Central memory CD8-positive, alpha-beta T cell (primary cell): ENCODE measurements at regions not wholly inside any gene's neighbourhood (a gene's known extent, or its start where the extent isn't known, plus 50 kb on each side); places are given as distances from the start of the nearest gene placed in this dataset.

Source experiments
- ATAC-seq: fragments of 150-1000 bp; cut with Tn5 transposase; replicated peaks from 2 replicates; pipeline ENCODE4 v1.10.0; 2022; ENCODE audit warnings: mild to moderate bottlenecking, moderate FRiP score, moderate number of reproducible peaks; ENCODE audit not compliant: poor library complexity, severe bottlenecking; ENCODE audit errors: extremely low read depth
- DNase-seq, 2 donors: peaks; one replicate each; pipeline ENCODE4 v3.0.0; 2021; ENCODE audit warnings: low spot score in 2 of 2
- H3K27ac Mint-ChIP-seq: one replicate; pipeline ENCODE4 v1.8.0; 2022; ENCODE audit warnings: low read depth, mild to moderate bottlenecking, moderate library complexity, mixed read lengths
- H3K27me3 Mint-ChIP-seq: one replicate; pipeline ENCODE4 v1.8.0; 2022; ENCODE audit warnings: mixed read lengths
- H3K36me3 Mint-ChIP-seq: one replicate; pipeline ENCODE4 v1.8.0; 2022; ENCODE audit warnings: mild to moderate bottlenecking, moderate library complexity, mixed read lengths; ENCODE audit not compliant: insufficient read depth
- H3K4me1 Mint-ChIP-seq: one replicate; pipeline ENCODE4 v1.8.0; 2022; ENCODE audit warnings: mixed read lengths
- H3K4me3 Mint-ChIP-seq: one replicate; pipeline ENCODE4 v1.8.0; 2022; ENCODE audit warnings: mild to moderate bottlenecking, moderate library complexity, mixed read lengths
- H3K9me3 Mint-ChIP-seq: one replicate; pipeline ENCODE4 v1.8.0; 2022; ENCODE audit warnings: mixed read lengths

GRCh38 chr1:55935236-55935635, 644.1 kb downstream of the PLPP3 start:
- H3K27me3 Mint-ChIP-seq: no peaks in the 10 kb centered on the region
- H3K4me3 Mint-ChIP-seq: no peak overlapping the region
- no peaks in the 10 kb centered on the region for H3K4me1 Mint-ChIP-seq
- peaks cover 3% of the 10 kb centered on the region for H3K36me3 Mint-ChIP-seq
- H3K27ac Mint-ChIP-seq: no peak overlapping the region
- peaks cover 6% of the 10 kb centered on the region for H3K9me3 Mint-ChIP-seq
- ATAC-seq: no peak
- no peak for DNase-seq

- Mint-ChIP-seq H3K9me3 (peaks cover 6% of the 10 kb centered on the region), H3K4me1 (no peaks in the 10 kb centered on the region), H3K4me3 (no peak overlapping the region), H3K27me3 (no peaks in the 10 kb centered on the region), H3K36me3 (peaks cover 3% of the 10 kb centered on the region), H3K27ac (no peak overlapping the region)
- DNase-seq (no peak), ATAC-seq (no peak)
Measured at GRCh38 chr1:55932402-55932801, 647.0 kb downstream of the PLPP3 start.

- Mint-ChIP-seq H3K36me3 (peaks cover 3% of the 10 kb centered on the region), H3K9me3 (peaks cover 4% of the 10 kb centered on the region), H3K27me3 (no peaks in the 10 kb centered on the region), H3K4me1 (no peaks in the 10 kb centered on the region), H3K4me3 (no peak overlapping the region), H3K27ac (no peak overlapping the region)
- no peak for DNase-seq
- ATAC-seq: no peak
Measured at GRCh38 chr1:55931081-55931940, 648.1 kb downstream of the PLPP3 start.

GRCh38 chr1:55929652-55930051, 649.7 kb downstream of the PLPP3 start:
- no peak for ATAC-seq
- Mint-ChIP-seq H3K4me1 (no peaks in the 10 kb centered on the region), H3K27me3 (no peaks in the 10 kb centered on the region)

GRCh38 chr1:55928576-55928975, 650.8 kb downstream of the PLPP3 start:
- peaks cover 4% of the 10 kb centered on the region for H3K9me3 Mint-ChIP-seq
- DNase-seq (no peak), ATAC-seq (no peak)
- H3K36me3 Mint-ChIP-seq: no peaks in the 10 kb centered on the region
- H3K27ac Mint-ChIP-seq: no peak overlapping the region
- H3K4me1 Mint-ChIP-seq: no peaks in the 10 kb centered on the region
- H3K4me3 Mint-ChIP-seq: no peak overlapping the region
- H3K27me3 Mint-ChIP-seq: no peaks in the 10 kb centered on the region

More at GRCh38 chr1:55929652-55930051, 649.7 kb downstream of the PLPP3 start:
- no peak overlapping the region for H3K27ac Mint-ChIP-seq
- peaks cover 3% of the 10 kb centered on the region for H3K36me3 Mint-ChIP-seq
- H3K4me3 Mint-ChIP-seq: no peak overlapping the region
- H3K9me3 Mint-ChIP-seq: peaks cover 4% of the 10 kb centered on the region
- no peak for DNase-seq

- Mint-ChIP-seq H3K4me3 (no peak overlapping the region), H3K4me1 (no peaks in the 10 kb centered on the region), H3K27ac (no peak overlapping the region), H3K27me3 (no peaks in the 10 kb centered on the region), H3K36me3 (no peaks in the 10 kb centered on the region), H3K9me3 (peaks cover 4% of the 10 kb centered on the region)
- DNase-seq (no peak), ATAC-seq (no peak)
Measured at GRCh38 chr1:55927702-55928290, 651.6 kb downstream of the PLPP3 start.

GRCh38 chr1:55926906-55927471, 652.4 kb downstream of the PLPP3 start:
- Mint-ChIP-seq H3K27me3 (no peaks in the 10 kb centered on the region), H3K36me3 (no peaks in the 10 kb centered on the region), H3K27ac (no peak overlapping the region), H3K9me3 (peaks cover 4% of the 10 kb centered on the region), H3K4me3 (no peak overlapping the region), H3K4me1 (no peaks in the 10 kb centered on the region)
- ATAC-seq (no peak), DNase-seq (no peak)

GRCh38 chr1:55916907-55917306, 662.5 kb downstream of the PLPP3 start:
- no peaks in the 10 kb centered on the region for H3K4me1 Mint-ChIP-seq
- H3K27me3 Mint-ChIP-seq: peaks cover 28% of the 10 kb centered on the region
- ATAC-seq (no peak), DNase-seq (no peak)
- H3K27ac Mint-ChIP-seq: no peak overlapping the region
- no peaks in the 10 kb centered on the region for H3K9me3 Mint-ChIP-seq
- H3K36me3 Mint-ChIP-seq: no peaks in the 10 kb centered on the region
- H3K4me3 Mint-ChIP-seq: no peak overlapping the region

GRCh38 chr1:55916481-55916880, 662.9 kb downstream of the PLPP3 start:
- Mint-ChIP-seq H3K36me3 (no peaks in the 10 kb centered on the region), H3K27me3 (peaks cover 28% of the 10 kb centered on the region), H3K4me1 (no peaks in the 10 kb centered on the region), H3K9me3 (no peaks in the 10 kb centered on the region), H3K27ac (no peak overlapping the region), H3K4me3 (no peak overlapping the region)
- DNase-seq (no peak), ATAC-seq (no peak)

- Mint-ChIP-seq H3K9me3 (no peaks in the 10 kb centered on the region), H3K27me3 (peaks cover 9% of the 10 kb centered on the region), H3K36me3 (no peaks in the 10 kb centered on the region), H3K27ac (no peak overlapping the region), H3K4me3 (no peak overlapping the region), H3K4me1 (no peaks in the 10 kb centered on the region)
- ATAC-seq (no peak), DNase-seq (no peak)
Measured at GRCh38 chr1:55913565-55913964, 665.8 kb downstream of the PLPP3 start.

- ATAC-seq: no peak
- H3K36me3 Mint-ChIP-seq: no peaks in the 10 kb centered on the region
- no peaks in the 10 kb centered on the region for H3K9me3 Mint-ChIP-seq
- no peak overlapping the region for H3K27ac Mint-ChIP-seq
- no peak for DNase-seq
- no peaks in the 10 kb centered on the region for H3K4me1 Mint-ChIP-seq
- H3K27me3 Mint-ChIP-seq: peaks cover 9% of the 10 kb centered on the region
- no peak overlapping the region for H3K4me3 Mint-ChIP-seq
Measured at GRCh38 chr1:55912438-55912837, 666.9 kb downstream of the PLPP3 start.

GRCh38 chr1:55904541-55904940, 674.8 kb downstream of the PLPP3 start:
- Mint-ChIP-seq H3K27ac (no peak overlapping the region), H3K4me1 (no peaks in the 10 kb centered on the region), H3K27me3 (no peaks in the 10 kb centered on the region), H3K9me3 (no peaks in the 10 kb centered on the region), H3K36me3 (no peaks in the 10 kb centered on the region), H3K4me3 (no peak overlapping the region)
- ATAC-seq (no peak), DNase-seq (no peak)

- Mint-ChIP-seq H3K4me3 (no peak overlapping the region), H3K9me3 (no peaks in the 10 kb centered on the region), H3K27me3 (no peaks in the 10 kb centered on the region), H3K4me1 (no peaks in the 10 kb centered on the region), H3K36me3 (no peaks in the 10 kb centered on the region), H3K27ac (no peak overlapping the region)
- no peak for ATAC-seq
- no peak for DNase-seq
Measured at GRCh38 chr1:55898181-55898580, 681.2 kb downstream of the PLPP3 start.
